ENCODE measurements at regions not wholly inside any gene's neighbourhood (a gene's known extent, or its start where the extent isn't known, plus 50 kb on each side); places are given as distances from the start of the nearest gene placed in this dataset.

DNA sequence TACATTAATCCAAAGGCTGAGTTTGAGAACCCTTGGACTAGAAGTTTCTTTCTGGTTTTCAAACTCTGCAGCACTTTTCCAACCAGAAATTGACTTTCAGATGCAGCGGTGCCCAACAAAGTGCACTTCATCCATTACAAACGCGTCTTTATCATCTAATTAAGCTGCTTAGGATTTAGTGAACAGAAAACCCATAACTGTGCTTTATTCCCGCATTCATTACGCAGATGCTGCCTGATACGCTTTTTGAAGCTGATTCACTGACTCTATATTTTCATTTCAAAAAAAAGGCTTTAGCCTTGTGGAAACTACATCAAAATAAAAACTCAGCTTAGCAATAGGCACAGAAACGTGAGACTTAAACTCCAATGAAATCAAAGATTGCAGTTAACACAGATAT is 69.8 kb upstream of the CTXND1 start:
- Histone ChIP-seq H4K5ac (ENCODE audit: insufficient read length, low read depth, low read length) (no peak overlapping the region), H2AFZ (ENCODE audit: low read length) (no peak overlapping the region), H3K4me2 (ENCODE audit: insufficient read depth in 1 of 2, low read depth in 2 of 2, low read length in 2 of 2) (no peak overlapping the region), H3K4me3 (ENCODE audit: extremely low read depth in 1 of 4, insufficient read depth in 2 of 4, low read depth in 3 of 4, low read length in 4 of 4) (no peak overlapping the region), H2BK5ac (ENCODE audit: low read depth, low read length) (no peak overlapping the region), H4K91ac (replicated peaks; ENCODE audit: insufficient read length, low read length) (no peak overlapping the region), H3K79me1 (ENCODE audit: low read depth, low read length) (no peaks in the 10 kb centered on the region), H3K36me3 (ENCODE audit: control insufficient read depth in 2 of 4, insufficient read depth in 4 of 4, low read length in 3 of 4) (no peaks in the 10 kb centered on the region), H2BK15ac (ENCODE audit: low read length) (no peak overlapping the region), H3K79me2 (ENCODE audit: control insufficient read depth in 1 of 2, insufficient read depth in 2 of 2, low read length in 2 of 2) (no peaks in the 10 kb centered on the region), H3K14ac (ENCODE audit: insufficient read length) (no peak overlapping the region), H4K8ac (ENCODE audit: extremely low read depth, insufficient read depth, low read length) (no peak overlapping the region), H3K27ac (ENCODE audit: low read depth, low read length) (no peak overlapping the region), H3K56ac (replicated peaks; ENCODE audit: insufficient read length, low read depth, low read length) (no peak overlapping the region), H3K4me1 (replicated peaks in 1 of 4; ENCODE audit: control insufficient read depth in 3 of 4, insufficient read depth in 4 of 4, low read length in 3 of 4) (no peaks in the 10 kb centered on the region), H2AK5ac (ENCODE audit: low read depth, low read length) (no peak overlapping the region), H3K9ac (replicated peaks in 1 of 4; ENCODE audit: extremely low read depth in 1 of 4, low read depth in 3 of 4, low read length in 3 of 4) (no peak overlapping the region), H3K23me2 (ENCODE audit: low read depth, low read length) (no peaks in the 10 kb centered on the region), H2BK12ac (ENCODE audit: low read depth, low read length) (no peak overlapping the region), H3K18ac (ENCODE audit: extremely low read depth, low read length) (no peak overlapping the region), H3K4ac (replicated peaks; ENCODE audit: insufficient read length, low read depth, low read length) (no peak overlapping the region), H2BK20ac (ENCODE audit: low read length) (no peak overlapping the region), H3K23ac (ENCODE audit: insufficient read length) (no peak overlapping the region), H2BK120ac (replicated peaks; ENCODE audit: low read depth, low read length) (no peak overlapping the region), H4K20me1 (replicated peaks in 1 of 2; ENCODE audit: control insufficient read depth in 1 of 2, insufficient read depth in 2 of 2, low read length in 2 of 2) (no peaks in the 10 kb centered on the region), H3K9me3 (ENCODE audit: insufficient read depth in 2 of 2, low read depth in 1 of 2, low read length in 1 of 2) (0 out of 4 replicates have a peak, but pooled peaks cover 0 to 10% of the 10 kb centered on the region in 2 experiments), H3K27me3 (replicated peaks in 1 of 4; ENCODE audit: control insufficient read depth in 3 of 4, extremely low read depth in 1 of 4, insufficient read depth in 3 of 4, low read length in 3 of 4) (no peaks in the 10 kb centered on the region)
- TF ChIP-seq KDM5A (IDR thresholded peaks at IDR 0.05; ENCODE audit: low read length) (no peak), EZH2 (IDR thresholded peaks at IDR 0.05; ENCODE audit: low read depth, low read length, severe bottlenecking) (no peak), NANOG (IDR thresholded peaks at IDR 0.05; ENCODE audit: insufficient read depth, low read depth, low read length, poor library complexity, severe bottlenecking) (no peak), CTBP2 (IDR thresholded peaks at IDR 0.05; ENCODE audit: borderline replicate concordance, insufficient read depth, insufficient read length, low read length) (no peak), EP300 (IDR thresholded peaks at IDR 0.05; ENCODE audit: borderline replicate concordance in 1 of 2, low read depth in 2 of 2, low read length in 2 of 2) (no peak), CREB1 (IDR thresholded peaks at IDR 0.05) (no peak), POLR2A (IDR thresholded peaks at IDR 0.05; ENCODE audit: control extremely low read depth in 1 of 2, low read depth in 2 of 2, low read length in 2 of 2) (no peak), TAF7 (optimal IDR thresholded peaks at IDR 0.05; ENCODE audit: borderline replicate concordance, low read depth, low read length) (no peak), TCF12 (IDR thresholded peaks at IDR 0.05; ENCODE audit: low read depth, low read length) (no peak), SIN3A (conservative IDR thresholded peaks at IDR 0.05 in 1 of 2, IDR thresholded peaks at IDR 0.05 in 1 of 2; ENCODE audit: low read depth in 1 of 2, low read length in 2 of 2) (no peak), SP4 (IDR thresholded peaks at IDR 0.05; ENCODE audit: low read length) (no peak), MAFK (IDR thresholded peaks at IDR 0.05; ENCODE audit: low read depth, low read length) (no peak), RBBP5 (IDR thresholded peaks at IDR 0.05; ENCODE audit: borderline replicate concordance, low read depth, low read length) (no peak), SUZ12 (IDR thresholded peaks at IDR 0.05; ENCODE audit: low read length) (no peak)
- CTCF ChIA-PET (ENCODE audit: partially characterized antibody), result interaction anchor here (0.9 to 5.0 kb wide), 5 partner anchors 9 to 87 kb away, joined by 3 to 33 read pairs (median 3); no protein-coding TSS in a partner anchor
- DNase-seq (ENCODE audit: low read depth in 1 of 2, low spot score in 2 of 2) (no peak), FAIRE-seq (no peak)
- POLR2A ChIA-PET (ENCODE audit: partially characterized antibody), result no interaction called here
- WGBS, 2 experiments (ENCODE audit: extremely low coverage in 1 of 2, insufficient coverage in 1 of 2, insufficient read length in 1 of 2, insufficient replicate concordance in 2 of 2, low coverage in 1 of 2, low lambda C conversion rate in 2 of 2, missing lambda C conversion rate in 1 of 2), result 92% methylated on average over 7 of the region's 7 CpGs; no CpG with 5 or more reads in 1 of the 2 experiments

Data from H1 (cell line).